K562 (cell line): ENCODE measurements at regions not wholly inside any gene's neighbourhood (a gene's known extent, or its start where the extent isn't known, plus 50 kb on each side); places are given as distances from the start of the nearest gene placed in this dataset.

Source experiments
- ATAC-seq: fragments of 200-7000 bp; cut with Tn5 transposase; 3 replicates; pipeline ENCODE4 v1.9.1; 2020; ENCODE audit warnings: moderate library complexity
- BruUV-seq: library from RNA; stranded (reverse); fragments of 400-500 nt; replicated peaks from 2 replicates; lab custom pipeline; 2021; lab: Mats Ljungman, UMichigan
- CTCF ChIA-PET: fragments of 300-600 bp; formaldehyde crosslinking; extraction: SDS; loops from one replicate; lab custom pipeline; 2021; ENCODE audit warnings: low intra/inter-chr PET ratio; lab: Yijun Ruan, JAX
- POLR2A ChIA-PET: fragments of 300-600, 350-650 bp; sonication (Branson Sonifier 250); formaldehyde crosslinking; extraction: SDS; loops from one replicate; lab custom pipeline; 2021; ENCODE audit warnings: antibody characterized with exemption, inconsistent platforms; lab: Yijun Ruan, JAX
- DNase-seq, 4 experiments: peaks; one replicate each; pipeline versions ENCODE4 v3.0.0 to v3.0.0-alpha.2; 2011 to 2018; ENCODE audit warnings: low spot score in 3 of 4, mixed read lengths in 3 of 4; ENCODE audit errors: extremely low read depth in 1 of 4
- FAIRE-seq: peaks from 2 replicates; lab custom pipeline; 2011; peaks lifted over from hg19 to GRCh38; lab: Jason Lieb, UNC
- H2AFZ ChIP-seq: 2 replicates; pipeline ENCODE4 v1.6.0; 2011; ENCODE audit warnings: low read depth, low read length, control low read depth, inconsistent platforms
- H3K27ac ChIP-seq: fragments of 200-600 bp; 3 replicates; pipeline ENCODE4 v1.8.0; 2011; ENCODE audit warnings: low read depth, mild to moderate bottlenecking, control low read depth, inconsistent platforms, low read length, moderate library complexity, mixed read lengths; ENCODE audit errors: extremely low read depth
- H3K27me3 ChIP-seq, 2 experiments: fragments of 300-600 bp in 1 of 2; 2 replicates in 1 of 2; 3 replicates in 1 of 2; pipeline versions ENCODE4 v1.6.0 to v1.8.0; 2011; ENCODE audit warnings: inconsistent platforms in 2 of 2, low read length in 2 of 2, mild to moderate bottlenecking in 1 of 2, mixed read lengths in 1 of 2, moderate library complexity in 1 of 2; ENCODE audit not compliant: control insufficient read depth in 2 of 2, insufficient read depth in 2 of 2
- H3K36me3 ChIP-seq: fragments of 300-600 bp; 3 replicates; pipeline ENCODE4 v1.8.0; 2011; ENCODE audit warnings: mild to moderate bottlenecking, low read length, inconsistent platforms; ENCODE audit not compliant: control insufficient read depth, insufficient read depth
- H3K4me1 ChIP-seq, 2 experiments: fragments of 200-600 bp in 1 of 2; replicated peaks in 1 of 2; 2 replicates in 1 of 2; 3 replicates in 1 of 2; pipeline versions ENCODE4 v1.5.1 to v1.8.0; 2011; ENCODE audit warnings: inconsistent platforms in 2 of 2, low read length in 2 of 2, mild to moderate bottlenecking in 1 of 2, mixed read lengths in 1 of 2, moderate library complexity in 1 of 2; ENCODE audit not compliant: control insufficient read depth in 2 of 2, insufficient read depth in 2 of 2
- H3K4me2 ChIP-seq: 2 replicates; pipeline ENCODE4 v1.6.1; 2011; ENCODE audit warnings: low read length, control low read depth, inconsistent platforms, mixed read lengths; ENCODE audit not compliant: insufficient read depth
- H3K4me3 ChIP-seq: fragments of 200-600 bp; sonication (generic), shearing (Covaris generic); 2 replicates; pipeline ENCODE4 v1.5.1; 2016; ENCODE audit warnings: control low read depth, inconsistent platforms
- H3K79me2 ChIP-seq: fragments of 200-600 bp; 3 replicates; pipeline ENCODE4 v1.8.0; 2011; ENCODE audit warnings: low read length, inconsistent platforms; ENCODE audit not compliant: control insufficient read depth, insufficient read depth
- H3K9ac ChIP-seq, 2 experiments: 2 replicates each; pipeline versions ENCODE4 v1.6.0 to v1.6.1; 2011; ENCODE audit warnings: low read depth in 2 of 2, low read length in 2 of 2, control low read depth in 1 of 2, inconsistent platforms in 1 of 2, mild to moderate bottlenecking in 1 of 2, mixed read lengths in 1 of 2; ENCODE audit not compliant: insufficient read depth in 1 of 2
- H3K9me1 ChIP-seq: one replicate; pipeline ENCODE4 v1.6.0; 2011; ENCODE audit warnings: inconsistent platforms, mild to moderate bottlenecking, low read length, moderate library complexity; ENCODE audit not compliant: control insufficient read depth, insufficient read depth
- H3K9me3 ChIP-seq: replicated peaks from 2 replicates; pipeline ENCODE4 v1.5.1; 2011; ENCODE audit warnings: low read depth, low read length, inconsistent platforms; ENCODE audit not compliant: control insufficient read depth, insufficient read depth
- H4K20me1 ChIP-seq: replicated peaks from 2 replicates; pipeline ENCODE4 v1.6.1; 2011; ENCODE audit warnings: low read length, inconsistent platforms, mixed read lengths; ENCODE audit not compliant: control insufficient read depth, insufficient read depth
- ARID2 ChIP-seq: fragments of 450-650 bp; IDR thresholded peaks from 2 replicates; pipeline ENCODE4 v1.6.1; 2017; ENCODE audit warnings: antibody characterized with exemption, mild to moderate bottlenecking
- CBX8 ChIP-seq: fragments of 200-600 bp; sonication (generic); IDR thresholded peaks from 2 replicates; pipeline ENCODE4 v1.6.1; 2012; ENCODE audit warnings: borderline replicate concordance, mixed run types, low read depth, mild to moderate bottlenecking, moderate library complexity, mixed read lengths, low read length, control low read depth, inconsistent platforms; ENCODE audit not compliant: poor library complexity, severe bottlenecking; ENCODE audit errors: extremely low read depth
- HMGXB4 ChIP-seq: sonication (generic); formaldehyde crosslinking; IDR thresholded peaks from 2 replicates; pipeline ENCODE4 v1.8.1; 2023; ENCODE audit warnings: mild to moderate bottlenecking, missing genetic modification reagents
- KAT7 ChIP-seq: sonication (generic); formaldehyde crosslinking; IDR thresholded peaks from 2 replicates; pipeline ENCODE4 v1.8.0; 2022; ENCODE audit warnings: missing genetic modification reagents, mild to moderate bottlenecking, borderline replicate concordance
- KDM2B ChIP-seq: fragments of 250-450 bp; sonication (Bioruptor Pico); IDR thresholded peaks from 2 replicates; pipeline ENCODE4 v1.8.0; 2021; ENCODE audit warnings: mild to moderate bottlenecking, moderate library complexity
- SRSF3 ChIP-seq: fragments of 200-400 bp; formaldehyde crosslinking; IDR thresholded peaks from 2 replicates; pipeline ENCODE4 v1.6.1; 2016; ENCODE audit warnings: mild to moderate bottlenecking, low read length, moderate library complexity; ENCODE audit not compliant: insufficient read depth
- ZNF407 ChIP-seq: fragments of 450-650 bp; IDR thresholded peaks from 2 replicates; pipeline ENCODE4 v1.6.1; 2016; ENCODE audit warnings: low read depth
- WGBS: fragments of 100-300 bp; shearing (Covaris generic); methylation state at CpG from one replicate; pipeline ENCODE4 v1.1.6; 2016; ENCODE audit warnings: low coverage, mixed read lengths; ENCODE audit not compliant: insufficient coverage; ENCODE audit errors: missing lambda C conversion rate; 5-methylcytosine and 5-hydroxymethylcytosine counted together
- in situ Hi-C: fragments of 300-500 bp; cut with MboI; formaldehyde crosslinking; loops from 4 replicates; pipeline ENCODE4 v1.15.0; 2018; ENCODE audit warnings: inconsistent platforms, mixed read lengths
- intact Hi-C: fragments of 100-400 bp; cut with micrococcal nuclease; formaldehyde crosslinking; loops from 2 replicates; pipeline ENCODE4 v1.14.2; 2022

DNA sequence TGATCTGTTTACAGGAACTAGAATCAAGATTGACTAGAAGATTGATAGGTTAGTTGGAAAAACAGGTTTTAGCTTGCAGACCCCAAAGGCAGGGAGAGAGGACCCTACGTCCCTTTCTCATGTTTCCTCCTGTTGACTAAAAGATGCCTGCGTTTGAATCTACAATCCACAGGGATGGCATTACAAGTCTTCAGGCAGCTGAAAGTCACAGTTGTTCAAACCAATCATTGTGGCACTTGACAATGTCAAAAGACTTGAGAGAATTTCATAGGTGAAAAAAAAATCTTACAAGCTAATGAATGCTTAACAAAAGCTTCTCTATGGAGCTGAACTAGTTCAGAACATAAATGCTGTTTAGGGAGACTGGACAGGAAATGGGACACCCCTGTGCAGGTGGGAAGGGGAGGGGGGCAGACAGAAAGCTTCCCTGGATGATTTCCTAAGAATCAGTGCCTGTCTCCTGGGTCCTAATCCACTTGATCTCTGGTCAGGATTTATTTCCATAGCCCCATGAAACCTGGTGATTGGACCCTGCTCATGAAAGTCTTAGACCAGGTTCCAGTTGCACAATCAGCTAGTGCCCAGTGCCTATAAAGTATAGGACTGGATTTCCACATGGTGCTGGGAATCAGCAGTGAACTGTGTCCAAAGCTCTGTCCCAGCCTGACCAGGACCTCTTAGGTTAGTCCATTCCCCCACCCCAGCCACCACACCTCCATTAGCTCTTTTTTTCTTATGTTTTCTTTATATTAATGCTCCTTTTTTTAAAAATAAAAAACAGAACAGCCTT, 91.6 kb upstream of the BCAR3 start:
- Histone ChIP-seq H3K27me3 (peaks cover 0 to 7% of the 10 kb centered on the region in 2 experiments; a peak in 2 of 5 replicates), H3K9me3 (no peaks in the 10 kb centered on the region), H3K27ac (no peak overlapping the region), H3K79me2 (no peaks in the 10 kb centered on the region), H2AFZ (no peak overlapping the region), H3K4me3 (no peak overlapping the region), H3K36me3 (no peaks in the 10 kb centered on the region), H3K9me1 (no peaks in the 10 kb centered on the region), H3K4me2 (no peak overlapping the region), H4K20me1 (no peaks in the 10 kb centered on the region), H3K4me1 (peaks cover 3 to 4% of the 10 kb centered on the region in 2 experiments; a peak in 2 of 5 replicates), H3K9ac (no peak overlapping the region)
- ATAC-seq (no peak), FAIRE-seq (no peak), DNase-seq (no peak)
- CTCF ChIA-PET: no interaction called here
- BruUV-seq: no TSS peak
- WGBS: 3% methylated on average over 2 of the region's 2 CpGs
- intact Hi-C loops: no loop called here
- in situ Hi-C loops: no loop called here
- POLR2A ChIA-PET: interaction anchor here (0.6 kb wide), 1 partner anchor 13 kb away, joined by 3 read pairs; no protein-coding TSS in a partner anchor
- TF ChIP-seq CBX8 (no peak), ZNF407 (no peak), ARID2 (no peak), KDM2B (CRISPR knock-in tag) (no peak), KAT7 (CRISPR knock-in tag) (no peak), HMGXB4 (no peak), SRSF3 (no peak)
